ENCODE measurements at regions not wholly inside any gene's neighbourhood (a gene's known extent, or its start where the extent isn't known, plus 50 kb on each side); places are given as distances from the start of the nearest gene placed in this dataset.

- TF ChIP-seq USF1 (CRISPR knock-in tag; IDR thresholded peaks at IDR 0.05) (no peak), ESRRA (CRISPR knock-in tag; IDR thresholded peaks at IDR 0.05; ENCODE audit: borderline replicate concordance) (no peak), CTCF (IDR thresholded peaks at IDR 0.05) (no peak)
- TF ChIP-seq, protein P1, sequence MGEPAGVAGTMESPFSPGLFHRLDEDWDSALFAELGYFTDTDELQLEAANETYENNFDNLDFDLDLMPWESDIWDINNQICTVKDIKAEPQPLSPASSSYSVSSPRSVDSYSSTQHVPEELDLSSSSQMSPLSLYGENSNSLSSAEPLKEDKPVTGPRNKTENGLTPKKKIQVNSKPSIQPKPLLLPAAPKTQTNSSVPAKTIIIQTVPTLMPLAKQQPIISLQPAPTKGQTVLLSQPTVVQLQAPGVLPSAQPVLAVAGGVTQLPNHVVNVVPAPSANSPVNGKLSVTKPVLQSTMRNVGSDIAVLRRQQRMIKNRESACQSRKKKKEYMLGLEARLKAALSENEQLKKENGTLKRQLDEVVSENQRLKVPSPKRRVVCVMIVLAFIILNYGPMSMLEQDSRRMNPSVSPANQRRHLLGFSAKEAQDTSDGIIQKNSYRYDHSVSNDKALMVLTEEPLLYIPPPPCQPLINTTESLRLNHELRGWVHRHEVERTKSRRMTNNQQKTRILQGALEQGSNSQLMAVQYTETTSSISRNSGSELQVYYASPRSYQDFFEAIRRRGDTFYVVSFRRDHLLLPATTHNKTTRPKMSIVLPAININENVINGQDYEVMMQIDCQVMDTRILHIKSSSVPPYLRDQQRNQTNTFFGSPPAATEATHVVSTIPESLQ (CRISPR knock-in tag; IDR thresholded peaks at IDR 0.05) = no peak
- TF ChIP-seq, protein P2, sequence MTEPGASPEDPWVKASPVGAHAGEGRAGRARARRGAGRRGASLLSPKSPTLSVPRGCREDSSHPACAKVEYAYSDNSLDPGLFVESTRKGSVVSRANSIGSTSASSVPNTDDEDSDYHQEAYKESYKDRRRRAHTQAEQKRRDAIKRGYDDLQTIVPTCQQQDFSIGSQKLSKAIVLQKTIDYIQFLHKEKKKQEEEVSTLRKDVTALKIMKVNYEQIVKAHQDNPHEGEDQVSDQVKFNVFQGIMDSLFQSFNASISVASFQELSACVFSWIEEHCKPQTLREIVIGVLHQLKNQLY (CRISPR knock-in tag; IDR thresholded peaks at IDR 0.05) = no peak
- TF ChIP-seq, protein P3, sequence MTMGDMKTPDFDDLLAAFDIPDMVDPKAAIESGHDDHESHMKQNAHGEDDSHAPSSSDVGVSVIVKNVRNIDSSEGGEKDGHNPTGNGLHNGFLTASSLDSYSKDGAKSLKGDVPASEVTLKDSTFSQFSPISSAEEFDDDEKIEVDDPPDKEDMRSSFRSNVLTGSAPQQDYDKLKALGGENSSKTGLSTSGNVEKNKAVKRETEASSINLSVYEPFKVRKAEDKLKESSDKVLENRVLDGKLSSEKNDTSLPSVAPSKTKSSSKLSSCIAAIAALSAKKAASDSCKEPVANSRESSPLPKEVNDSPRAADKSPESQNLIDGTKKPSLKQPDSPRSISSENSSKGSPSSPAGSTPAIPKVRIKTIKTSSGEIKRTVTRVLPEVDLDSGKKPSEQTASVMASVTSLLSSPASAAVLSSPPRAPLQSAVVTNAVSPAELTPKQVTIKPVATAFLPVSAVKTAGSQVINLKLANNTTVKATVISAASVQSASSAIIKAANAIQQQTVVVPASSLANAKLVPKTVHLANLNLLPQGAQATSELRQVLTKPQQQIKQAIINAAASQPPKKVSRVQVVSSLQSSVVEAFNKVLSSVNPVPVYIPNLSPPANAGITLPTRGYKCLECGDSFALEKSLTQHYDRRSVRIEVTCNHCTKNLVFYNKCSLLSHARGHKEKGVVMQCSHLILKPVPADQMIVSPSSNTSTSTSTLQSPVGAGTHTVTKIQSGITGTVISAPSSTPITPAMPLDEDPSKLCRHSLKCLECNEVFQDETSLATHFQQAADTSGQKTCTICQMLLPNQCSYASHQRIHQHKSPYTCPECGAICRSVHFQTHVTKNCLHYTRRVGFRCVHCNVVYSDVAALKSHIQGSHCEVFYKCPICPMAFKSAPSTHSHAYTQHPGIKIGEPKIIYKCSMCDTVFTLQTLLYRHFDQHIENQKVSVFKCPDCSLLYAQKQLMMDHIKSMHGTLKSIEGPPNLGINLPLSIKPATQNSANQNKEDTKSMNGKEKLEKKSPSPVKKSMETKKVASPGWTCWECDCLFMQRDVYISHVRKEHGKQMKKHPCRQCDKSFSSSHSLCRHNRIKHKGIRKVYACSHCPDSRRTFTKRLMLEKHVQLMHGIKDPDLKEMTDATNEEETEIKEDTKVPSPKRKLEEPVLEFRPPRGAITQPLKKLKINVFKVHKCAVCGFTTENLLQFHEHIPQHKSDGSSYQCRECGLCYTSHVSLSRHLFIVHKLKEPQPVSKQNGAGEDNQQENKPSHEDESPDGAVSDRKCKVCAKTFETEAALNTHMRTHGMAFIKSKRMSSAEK (CRISPR knock-in tag; IDR thresholded peaks at IDR 0.05; ENCODE audit: borderline replicate concordance) = no peak
Observed at GRCh38 chr1:82073659-82074058, 272.9 kb downstream of the ADGRL2 start.
